GM12878 (cell line): ENCODE measurements at regions not wholly inside any gene's neighbourhood (a gene's known extent, or its start where the extent isn't known, plus 50 kb on each side); places are given as distances from the start of the nearest gene placed in this dataset.

Experiments
- ATAC-seq: fragments of 200-7000 bp; cut with Tn5 transposase; 3 replicates; pipeline ENCODE4 v1.9.1; 2020; ENCODE audit warnings: mild to moderate bottlenecking, moderate library complexity
- BruUV-seq: library from RNA; stranded (reverse); fragments of 400-500 nt; replicated peaks from 2 replicates; lab custom pipeline; 2021; lab: Mats Ljungman, UMichigan
- CTCF ChIA-PET: fragments of 300-600 bp; sonication (Branson Sonifier 250); formaldehyde crosslinking; extraction: SDS; loops from one replicate; lab custom pipeline; 2021; ENCODE audit warnings: inconsistent platforms; lab: Yijun Ruan, JAX
- POLR2A ChIA-PET: fragments of 350-600 bp; formaldehyde crosslinking; extraction: SDS; loops from one replicate; lab custom pipeline; 2021; ENCODE audit warnings: inconsistent platforms; lab: Charles Lee
- RAD21 ChIA-PET: fragments of 300-600 bp; sonication (Branson Sonifier 250); formaldehyde crosslinking; loops from one replicate; lab custom pipeline; 2023; ENCODE audit warnings: antibody characterized with exemption; ENCODE audit not compliant: unreplicated experiment; lab: Charles Lee
- SMC1A ChIA-PET: fragments of 300-600 bp; sonication (Branson Sonifier 250); formaldehyde crosslinking; loops from one replicate; lab custom pipeline; 2023; ENCODE audit not compliant: unreplicated experiment, uncharacterized antibody; lab: Charles Lee
- DNase-seq: peaks from one replicate; pipeline ENCODE4 v3.0.0-alpha.2; 2011; ENCODE audit warnings: low read depth, low spot score
- FAIRE-seq: peaks from 3 replicates; lab custom pipeline; 2011; peaks lifted over from hg19 to GRCh38; lab: Jason Lieb, UNC
- H2AFZ ChIP-seq: 2 replicates; pipeline ENCODE4 v1.6.0; 2011; ENCODE audit warnings: low read depth, low read length, control low read depth; ENCODE audit not compliant: control insufficient read depth
- H3K27ac ChIP-seq: 2 replicates; pipeline ENCODE4 v1.5.1; 2011; ENCODE audit warnings: control low read depth; ENCODE audit not compliant: control insufficient read depth, insufficient read depth
- H3K27me3 ChIP-seq, 2 experiments: replicated peaks in 1 of 2; 2 replicates each; pipeline versions ENCODE4 v1.6.0 to v1.6.1; 2011; ENCODE audit warnings: low read length in 1 of 2; ENCODE audit not compliant: control insufficient read depth in 2 of 2, insufficient read depth in 2 of 2
- H3K36me3 ChIP-seq, 2 experiments: 2 replicates each; pipeline ENCODE4 v1.5.1; 2011; ENCODE audit warnings: low read length in 1 of 2; ENCODE audit not compliant: control insufficient read depth in 2 of 2, insufficient read depth in 2 of 2
- H3K4me1 ChIP-seq: 2 replicates; pipeline ENCODE4 v1.6.1; 2011; ENCODE audit warnings: mild to moderate bottlenecking, low read length, moderate library complexity, mixed read lengths; ENCODE audit not compliant: control insufficient read depth, insufficient read depth
- H3K4me2 ChIP-seq: 2 replicates; pipeline ENCODE4 v1.6.0; 2011; ENCODE audit warnings: control low read depth; ENCODE audit not compliant: control insufficient read depth, insufficient read depth
- H3K4me3 ChIP-seq: fragments of 200-600 bp; sonication (generic); 2 replicates; pipeline ENCODE4 v1.5.1; 2016
- H3K79me2 ChIP-seq: 2 replicates; pipeline ENCODE4 v1.6.0; 2011; ENCODE audit warnings: low read length; ENCODE audit not compliant: control insufficient read depth, insufficient read depth
- H3K9ac ChIP-seq: 2 replicates; pipeline ENCODE4 v1.8.0; 2011; ENCODE audit warnings: low read length, control low read depth, mixed read lengths; ENCODE audit not compliant: control insufficient read depth, insufficient read depth
- H3K9me3 ChIP-seq: replicated peaks from 3 replicates; pipeline ENCODE4 v1.5.1; 2011; ENCODE audit warnings: mild to moderate bottlenecking, low read length; ENCODE audit not compliant: control insufficient read depth, insufficient read depth
- H4K20me1 ChIP-seq: 2 replicates; pipeline ENCODE4 v1.6.0; 2011; ENCODE audit not compliant: control insufficient read depth, insufficient read depth
- ASH2L ChIP-seq: fragments of 300-600, 200-600 bp; sonication (generic); IDR thresholded peaks from 2 replicates; pipeline ENCODE4 v1.6.1; 2017; ENCODE audit warnings: low read depth, mild to moderate bottlenecking, borderline replicate concordance
- BACH1 ChIP-seq: fragments of 450-650 bp; IDR thresholded peaks from 2 replicates; pipeline ENCODE4 v1.6.1; 2017; ENCODE audit warnings: mild to moderate bottlenecking, borderline replicate concordance
- CBX3 ChIP-seq: fragments of 200-600 bp; sonication (generic); IDR thresholded peaks from 2 replicates; pipeline ENCODE4 v1.6.1; 2016; ENCODE audit warnings: low read depth, borderline replicate concordance
- DPF2 ChIP-seq: fragments of 450-650 bp; IDR thresholded peaks from 2 replicates; pipeline ENCODE4 v1.6.1; 2017; ENCODE audit warnings: mild to moderate bottlenecking
- E2F8 ChIP-seq: fragments of 450-650 bp; IDR thresholded peaks from 2 replicates; pipeline ENCODE4 v1.6.1; 2018; ENCODE audit warnings: mild to moderate bottlenecking, low read depth, moderate library complexity; ENCODE audit not compliant: partially characterized antibody
- EP300 ChIP-seq, 2 experiments: fragments of 150-350 bp in 1 of 2; IDR thresholded peaks; 2 replicates each; pipeline ENCODE4 v1.6.1; 2011 to 2012; ENCODE audit warnings: low read depth in 2 of 2, low read length in 2 of 2, borderline replicate concordance in 1 of 2, improper control_type of control experiment in 1 of 2, inconsistent platforms in 1 of 2; ENCODE audit not compliant: control insufficient read depth in 1 of 2
- EZH2 ChIP-seq: IDR thresholded peaks from 2 replicates; pipeline ENCODE4 v1.6.1; 2012; ENCODE audit warnings: low read depth, mild to moderate bottlenecking, control low read depth, inconsistent platforms, low read length, borderline replicate concordance; ENCODE audit not compliant: control insufficient read depth
- GATAD2B ChIP-seq: fragments of 450-650 bp; conservative IDR thresholded peaks from 2 replicates; pipeline ENCODE4 v1.6.1; 2017; ENCODE audit warnings: low read depth, mild to moderate bottlenecking, moderate library complexity
- HDAC2 ChIP-seq: fragments of 200-600 bp; sonication (generic); IDR thresholded peaks from 2 replicates; pipeline ENCODE4 v1.6.1; 2017
- HDGF ChIP-seq: fragments of 450-650 bp; IDR thresholded peaks from 2 replicates; pipeline ENCODE4 v1.6.1; 2016; ENCODE audit warnings: antibody characterized with exemption
- MYC ChIP-seq: IDR thresholded peaks from 2 replicates; pipeline ENCODE4 v1.6.1; 2011; ENCODE audit warnings: mild to moderate bottlenecking, low read length, moderate library complexity, inconsistent platforms; ENCODE audit not compliant: insufficient read depth, insufficient replicate concordance, insufficient read length, severe bottlenecking
- NFYA ChIP-seq: IDR thresholded peaks from 2 replicates; pipeline ENCODE4 v1.6.1; 2011; ENCODE audit warnings: low read depth, mild to moderate bottlenecking, low read length, improper control_type of control experiment, borderline replicate concordance
- NR2C2 ChIP-seq: IDR thresholded peaks from 2 replicates; pipeline ENCODE4 v1.6.1; 2011; ENCODE audit warnings: borderline replicate concordance, low read depth; ENCODE audit not compliant: control insufficient read depth, insufficient read length
- PBX3 ChIP-seq: IDR thresholded peaks from 2 replicates; pipeline ENCODE4 v1.6.1; 2011; ENCODE audit warnings: mild to moderate bottlenecking, low read depth, low read length, moderate library complexity; ENCODE audit not compliant: insufficient replicate concordance
- PML ChIP-seq: IDR thresholded peaks from 2 replicates; pipeline ENCODE4 v1.6.1; 2012; ENCODE audit warnings: low read length, inconsistent platforms
- POLR2A ChIP-seq: IDR thresholded peaks from 2 replicates; pipeline ENCODE4 v1.6.1; 2011; ENCODE audit warnings: low read depth, mild to moderate bottlenecking, low read length
- RAD51 ChIP-seq: fragments of 450-650 bp; IDR thresholded peaks from 2 replicates; pipeline ENCODE4 v1.6.1; 2016; ENCODE audit warnings: moderate library complexity, mild to moderate bottlenecking, inconsistent platforms
- RBBP5 ChIP-seq: fragments of 200-600 bp; sonication (generic); conservative IDR thresholded peaks from 2 replicates; pipeline ENCODE4 v1.6.1; 2016
- SRF ChIP-seq, 2 experiments: IDR thresholded peaks; 2 replicates each; pipeline ENCODE4 v1.6.1; 2011; ENCODE audit warnings: low read depth in 2 of 2, low read length in 2 of 2, mild to moderate bottlenecking in 1 of 2, moderate library complexity in 1 of 2
- USF2 ChIP-seq: IDR thresholded peaks from 2 replicates; pipeline ENCODE4 v1.6.1; 2011; ENCODE audit warnings: low read depth, low read length, improper control_type of control experiment, borderline replicate concordance
- WGBS: methylation state at CpG from one replicate; pipeline ENCODE4 v1.1.6; 2016; ENCODE audit warnings: low lambda C conversion rate; ENCODE audit not compliant: insufficient replicate concordance, insufficient coverage; ENCODE audit errors: missing lambda C conversion rate; 5-methylcytosine and 5-hydroxymethylcytosine counted together
- in situ Hi-C: fragments of 300-500 bp; cut with MboI; formaldehyde crosslinking; loops from 9 replicates; pipeline ENCODE4 v1.14.3; 2018; ENCODE audit warnings: mixed read lengths
- intact Hi-C: fragments of 100-400 bp; cut with micrococcal nuclease; formaldehyde crosslinking; loops from one replicate; pipeline ENCODE4 v1.14.2; 2022; ENCODE audit not compliant: unreplicated experiment

GRCh38 chr15:96416218-96416933 is 85.9 kb downstream of the NR2F2 start:
- CTCF ChIA-PET = no interaction called here
- H3K27me3 ChIP-seq = peaks cover 0 to 4% of the 10 kb centered on the region in 2 experiments

More at GRCh38 chr15:96416218-96416933, 85.9 kb downstream of the NR2F2 start:
- Histone ChIP-seq H3K9me3 (no peaks in the 10 kb centered on the region), H3K4me3 (no peak overlapping the region), H3K36me3 (no peaks in the 10 kb centered on the region), H3K4me2 (no peak overlapping the region), H2AFZ (no peak overlapping the region), H3K4me1 (no peaks in the 10 kb centered on the region), H3K9ac (no peak overlapping the region), H3K79me2 (no peaks in the 10 kb centered on the region), H3K27ac (no peak overlapping the region), H4K20me1 (no peaks in the 10 kb centered on the region)
- no peak for ATAC-seq
- intact Hi-C loops = no loop called here
- in situ Hi-C loops = no loop called here
- SMC1A ChIA-PET = no interaction called here
- WGBS = 35% methylated on average over 42 of the region's 58 CpGs
- BruUV-seq = no TSS peak
- TF ChIP-seq GATAD2B (no peak), HDAC2 (no peak), PML (no peak), USF2 (no peak), BACH1 (no peak), SRF (IDR thresholded peaks at IDR 0.05; ENCODE audit: low read depth in 2 of 2, low read length in 2 of 2) (no peak), CBX3 (no peak), MYC (no peak), EP300 (IDR thresholded peaks at IDR 0.05; ENCODE audit: borderline replicate concordance in 1 of 2, control insufficient read depth in 1 of 2, low read depth in 2 of 2, low read length in 2 of 2) (no peak), NFYA (no peak), EZH2 (no peak), DPF2 (no peak), NR2C2 (no peak), E2F8 (no peak), RAD51 (no peak), RBBP5 (no peak), POLR2A (no peak), HDGF (no peak), PBX3 (no peak), ASH2L (no peak)
- POLR2A ChIA-PET = no interaction called here
- no peak for DNase-seq
- no peak for FAIRE-seq
- RAD21 ChIA-PET = interaction anchor here (0.7 kb wide), 1 partner anchor 94 kb away, joined by 5 read pairs; no protein-coding TSS in a partner anchor
